CD8-positive, alpha-beta memory T cell (primary cell): ENCODE measurements at regions not wholly inside any gene's neighbourhood (a gene's known extent, or its start where the extent isn't known, plus 50 kb on each side); places are given as distances from the start of the nearest gene placed in this dataset.

ENCODE experiments used
- CTCF ChIA-PET: fragments of 350-600 bp; sonication (Branson Sonifier 250); formaldehyde crosslinking; loops from one replicate; lab custom pipeline; 2021; ENCODE audit warnings: antibody characterized with exemption; lab: Charles Lee
- POLR2A ChIA-PET: fragments of 350-600 bp; sonication (Branson Sonifier 250); formaldehyde crosslinking; loops from one replicate; lab custom pipeline; 2021; ENCODE audit warnings: antibody characterized with exemption; lab: Charles Lee
- DNase-seq, 5 donors: peaks; one replicate each; pipeline versions ENCODE4 v3.0.0 to v3.0.0-alpha.2; 2020 to 2022; ENCODE audit warnings: mixed read lengths in 1 of 5
- H3K27ac ChIP-seq: one replicate; pipeline ENCODE4 v1.7.0; 2013; ENCODE audit warnings: low read depth, mild to moderate bottlenecking, low read length, moderate library complexity
- H3K27me3 ChIP-seq: 2 replicates; pipeline ENCODE4 v1.7.0; 2013; ENCODE audit warnings: low read length, mild to moderate bottlenecking; ENCODE audit not compliant: insufficient read depth, poor library complexity, severe bottlenecking
- H3K36me3 ChIP-seq: 2 replicates; pipeline ENCODE4 v1.7.0; 2013; ENCODE audit warnings: mild to moderate bottlenecking, low read length, moderate library complexity; ENCODE audit not compliant: insufficient read depth
- H3K4me1 ChIP-seq: 2 replicates; pipeline ENCODE4 v1.7.0; 2013; ENCODE audit warnings: mild to moderate bottlenecking, low read length, moderate library complexity; ENCODE audit not compliant: insufficient read depth
- H3K4me3 ChIP-seq: 2 replicates; pipeline ENCODE4 v1.7.0; 2013; ENCODE audit warnings: mild to moderate bottlenecking, low read length
- H3K9me3 ChIP-seq: 2 replicates; pipeline ENCODE4 v1.7.0; 2013; ENCODE audit warnings: mild to moderate bottlenecking, low read length
- H3K27ac Mint-ChIP-seq, 8 donors: one replicate each; pipeline ENCODE4 v1.8.0; 2020 to 2021; ENCODE audit warnings: mixed read lengths in 8 of 8, mild to moderate bottlenecking in 6 of 8, inconsistent platforms in 3 of 8, moderate library complexity in 3 of 8
- H3K27me3 Mint-ChIP-seq, 2 donors: one replicate each; pipeline ENCODE4 v1.8.0; 2020 to 2021; ENCODE audit warnings: mixed read lengths in 2 of 2, mild to moderate bottlenecking in 1 of 2, moderate library complexity in 1 of 2
- H3K36me3 Mint-ChIP-seq, 3 donors: one replicate each; pipeline ENCODE4 v1.8.0; 2020 to 2021; ENCODE audit warnings: mixed read lengths in 3 of 3, inconsistent platforms in 1 of 3, mild to moderate bottlenecking in 1 of 3
- H3K4me1 Mint-ChIP-seq, 3 donors: one replicate each; pipeline ENCODE4 v1.8.0; 2020 to 2021; ENCODE audit warnings: mixed read lengths in 3 of 3, inconsistent platforms in 1 of 3, mild to moderate bottlenecking in 1 of 3
- H3K4me3 Mint-ChIP-seq, 7 donors: one replicate each; pipeline ENCODE4 v1.8.0; 2020 to 2021; ENCODE audit warnings: mixed read lengths in 7 of 7, mild to moderate bottlenecking in 6 of 7, moderate library complexity in 4 of 7, inconsistent platforms in 2 of 7
- H3K9me3 Mint-ChIP-seq, 5 donors: one replicate each; pipeline ENCODE4 v1.8.0; 2020 to 2022; ENCODE audit warnings: mixed read lengths in 5 of 5, mild to moderate bottlenecking in 3 of 5, moderate library complexity in 2 of 5, inconsistent platforms in 1 of 5

- ChIA-PET CTCF (no interaction called here), POLR2A (no interaction called here)
- Histone ChIP-seq H3K27me3 (no peaks in the 10 kb centered on the region), H3K4me3 (no peak overlapping the region), H3K4me1 (no peaks in the 10 kb centered on the region), H3K9me3 (no peaks in the 10 kb centered on the region), H3K36me3 (no peaks in the 10 kb centered on the region), H3K27ac (no peak overlapping the region)
- no peaks in the 10 kb centered on the region for H3K27me3 Mint-ChIP-seq
- H3K4me1 Mint-ChIP-seq, result no peaks in the 10 kb centered on the region
- DNase-seq, result no peak
- H3K27ac Mint-ChIP-seq, result no peak overlapping the region
- no peak overlapping the region for H3K4me3 Mint-ChIP-seq
- peaks cover 0 to 3% (median 0%) of the 10 kb centered on the region in 5 donors for H3K9me3 Mint-ChIP-seq
- H3K36me3 Mint-ChIP-seq, result no peaks in the 10 kb centered on the region
Measured at GRCh38 chr2:223222397-223222796, 170.4 kb downstream of the KCNE4 start.

- Mint-ChIP-seq H3K4me3 (no peak overlapping the region), H3K27ac (no peak overlapping the region), H3K27me3 (no peaks in the 10 kb centered on the region), H3K36me3 (no peaks in the 10 kb centered on the region), H3K9me3 (peaks cover 0 to 3% (median 0%) of the 10 kb centered on the region in 5 donors), H3K4me1 (no peaks in the 10 kb centered on the region)
- no peak for DNase-seq
- no peaks in the 10 kb centered on the region for H3K36me3 ChIP-seq
- H3K9me3 ChIP-seq, result no peaks in the 10 kb centered on the region
- ChIA-PET CTCF (no interaction called here), POLR2A (no interaction called here)
- H3K27me3 ChIP-seq, result no peaks in the 10 kb centered on the region
- H3K27ac ChIP-seq, result no peak overlapping the region
- H3K4me3 ChIP-seq, result no peak overlapping the region
- no peaks in the 10 kb centered on the region for H3K4me1 ChIP-seq
Measured at GRCh38 chr2:223223156-223223555, 171.2 kb downstream of the KCNE4 start.

GRCh38 chr2:223225266-223225665 is 173.3 kb downstream of the KCNE4 start:
- ChIA-PET CTCF (interaction anchor here (0.6 to 1.1 kb wide), 2 partner anchors 11 to 208 kb away, joined by 3 read pairs; no protein-coding TSS in a partner anchor), POLR2A (no interaction called here)
- no peaks in the 10 kb centered on the region for H3K27me3 ChIP-seq
- H3K4me3 ChIP-seq, result no peak overlapping the region
- no peak overlapping the region for H3K4me3 Mint-ChIP-seq
- H3K9me3 ChIP-seq, result no peaks in the 10 kb centered on the region
- H3K4me1 ChIP-seq, result no peaks in the 10 kb centered on the region
- H3K27ac ChIP-seq, result no peak overlapping the region
- H3K36me3 ChIP-seq, result no peaks in the 10 kb centered on the region
- H3K27me3 Mint-ChIP-seq, result no peaks in the 10 kb centered on the region
- no peak for DNase-seq
- no peaks in the 10 kb centered on the region for H3K4me1 Mint-ChIP-seq
- H3K9me3 Mint-ChIP-seq, result peaks cover 0 to 3% (median 0%) of the 10 kb centered on the region in 5 donors
- no peak overlapping the region for H3K27ac Mint-ChIP-seq
- no peaks in the 10 kb centered on the region for H3K36me3 Mint-ChIP-seq

GRCh38 chr2:223226264-223226663 is 174.3 kb downstream of the KCNE4 start:
- no peaks in the 10 kb centered on the region for H3K36me3 Mint-ChIP-seq
- H3K4me3 Mint-ChIP-seq, result no peak overlapping the region
- Histone ChIP-seq H3K27me3 (no peaks in the 10 kb centered on the region), H3K4me3 (no peak overlapping the region), H3K4me1 (no peaks in the 10 kb centered on the region), H3K9me3 (no peaks in the 10 kb centered on the region), H3K27ac (no peak overlapping the region), H3K36me3 (no peaks in the 10 kb centered on the region)
- peaks cover 0 to 3% (median 0%) of the 10 kb centered on the region in 5 donors for H3K9me3 Mint-ChIP-seq
- no peak for DNase-seq
- CTCF ChIA-PET, result no interaction called here
- POLR2A ChIA-PET, result no interaction called here
- H3K27ac Mint-ChIP-seq, result no peak overlapping the region
- H3K4me1 Mint-ChIP-seq, result no peaks in the 10 kb centered on the region
- no peaks in the 10 kb centered on the region for H3K27me3 Mint-ChIP-seq

GRCh38 chr2:223227338-223227737 is 175.3 kb downstream of the KCNE4 start:
- no peaks in the 10 kb centered on the region for H3K36me3 ChIP-seq
- no peaks in the 10 kb centered on the region for H3K4me1 ChIP-seq
- Mint-ChIP-seq H3K4me1 (no peaks in the 10 kb centered on the region), H3K27ac (no peak overlapping the region), H3K36me3 (no peaks in the 10 kb centered on the region), H3K27me3 (no peaks in the 10 kb centered on the region), H3K9me3 (peaks cover 0 to 3% (median 0%) of the 10 kb centered on the region in 5 donors), H3K4me3 (no peak overlapping the region)
- ChIA-PET CTCF (no interaction called here), POLR2A (no interaction called here)
- H3K27ac ChIP-seq, result no peak overlapping the region
- no peaks in the 10 kb centered on the region for H3K27me3 ChIP-seq
- no peak for DNase-seq
- no peak overlapping the region for H3K4me3 ChIP-seq
- no peaks in the 10 kb centered on the region for H3K9me3 ChIP-seq

GRCh38 chr2:223228871-223229270 is 176.9 kb downstream of the KCNE4 start:
- no peak overlapping the region for H3K27ac ChIP-seq
- POLR2A ChIA-PET, result no interaction called here
- CTCF ChIA-PET, result no interaction called here
- H3K27ac Mint-ChIP-seq, result no peak overlapping the region
- H3K9me3 ChIP-seq, result no peaks in the 10 kb centered on the region
- H3K27me3 Mint-ChIP-seq, result peaks cover 0 to 1% of the 10 kb centered on the region in 2 donors
- no peaks in the 10 kb centered on the region for H3K27me3 ChIP-seq
- no peaks in the 10 kb centered on the region for H3K4me1 Mint-ChIP-seq
- H3K4me1 ChIP-seq, result no peaks in the 10 kb centered on the region
- no peaks in the 10 kb centered on the region for H3K36me3 ChIP-seq
- no peaks in the 10 kb centered on the region for H3K36me3 Mint-ChIP-seq
- peaks cover 0 to 3% (median 0%) of the 10 kb centered on the region in 5 donors for H3K9me3 Mint-ChIP-seq
- H3K4me3 ChIP-seq, result no peak overlapping the region
- DNase-seq, result no peak
- H3K4me3 Mint-ChIP-seq, result no peak overlapping the region

GRCh38 chr2:223230352-223230751 is 178.4 kb downstream of the KCNE4 start:
- no peaks in the 10 kb centered on the region for H3K27me3 ChIP-seq
- H3K4me1 ChIP-seq, result no peaks in the 10 kb centered on the region
- CTCF ChIA-PET, result no interaction called here
- Mint-ChIP-seq H3K27ac (no peak overlapping the region), H3K36me3 (peaks cover 0 to under 1% (median 0%) of the 10 kb centered on the region in 3 donors), H3K27me3 (peaks cover 0 to 1% of the 10 kb centered on the region in 2 donors), H3K4me3 (no peak overlapping the region), H3K4me1 (no peaks in the 10 kb centered on the region), H3K9me3 (peaks cover 0 to 3% (median 0%) of the 10 kb centered on the region in 5 donors)
- no peak overlapping the region for H3K27ac ChIP-seq
- POLR2A ChIA-PET, result no interaction called here
- no peak for DNase-seq
- H3K36me3 ChIP-seq, result no peaks in the 10 kb centered on the region
- H3K9me3 ChIP-seq, result no peaks in the 10 kb centered on the region
- H3K4me3 ChIP-seq, result no peak overlapping the region

GRCh38 chr2:223232285-223232684 is 180.3 kb downstream of the KCNE4 start:
- Histone ChIP-seq H3K9me3 (no peaks in the 10 kb centered on the region), H3K4me3 (no peak overlapping the region), H3K27ac (no peak overlapping the region), H3K36me3 (no peaks in the 10 kb centered on the region), H3K4me1 (no peaks in the 10 kb centered on the region), H3K27me3 (no peaks in the 10 kb centered on the region)
- Mint-ChIP-seq H3K27ac (no peak overlapping the region), H3K4me1 (no peaks in the 10 kb centered on the region), H3K27me3 (peaks cover 0 to 1% of the 10 kb centered on the region in 2 donors), H3K36me3 (peaks cover 0 to 2% (median 0%) of the 10 kb centered on the region in 3 donors), H3K4me3 (no peak overlapping the region), H3K9me3 (peaks cover 0 to 5% (median 3%) of the 10 kb centered on the region in 5 donors)
- DNase-seq, result no peak
- ChIA-PET CTCF (no interaction called here), POLR2A (no interaction called here)
